ENCODE measurements at regions not wholly inside any gene's neighbourhood (a gene's known extent, or its start where the extent isn't known, plus 50 kb on each side); places are given as distances from the start of the nearest gene placed in this dataset.

- no peak for TF ChIP-seq USF2 (IDR thresholded peaks at IDR 0.05; ENCODE audit: low read depth, low read length)
- TF ChIP-seq POLR2A (IDR thresholded peaks at IDR 0.05; ENCODE audit: low read depth, low read length): no peak
- TF ChIP-seq RFX5 (IDR thresholded peaks at IDR 0.05; ENCODE audit: low read depth, low read length): no peak
- TF ChIP-seq RCOR1 (IDR thresholded peaks at IDR 0.05; ENCODE audit: insufficient replicate concordance, low read length): no peak
- TF ChIP-seq, protein P1, sequence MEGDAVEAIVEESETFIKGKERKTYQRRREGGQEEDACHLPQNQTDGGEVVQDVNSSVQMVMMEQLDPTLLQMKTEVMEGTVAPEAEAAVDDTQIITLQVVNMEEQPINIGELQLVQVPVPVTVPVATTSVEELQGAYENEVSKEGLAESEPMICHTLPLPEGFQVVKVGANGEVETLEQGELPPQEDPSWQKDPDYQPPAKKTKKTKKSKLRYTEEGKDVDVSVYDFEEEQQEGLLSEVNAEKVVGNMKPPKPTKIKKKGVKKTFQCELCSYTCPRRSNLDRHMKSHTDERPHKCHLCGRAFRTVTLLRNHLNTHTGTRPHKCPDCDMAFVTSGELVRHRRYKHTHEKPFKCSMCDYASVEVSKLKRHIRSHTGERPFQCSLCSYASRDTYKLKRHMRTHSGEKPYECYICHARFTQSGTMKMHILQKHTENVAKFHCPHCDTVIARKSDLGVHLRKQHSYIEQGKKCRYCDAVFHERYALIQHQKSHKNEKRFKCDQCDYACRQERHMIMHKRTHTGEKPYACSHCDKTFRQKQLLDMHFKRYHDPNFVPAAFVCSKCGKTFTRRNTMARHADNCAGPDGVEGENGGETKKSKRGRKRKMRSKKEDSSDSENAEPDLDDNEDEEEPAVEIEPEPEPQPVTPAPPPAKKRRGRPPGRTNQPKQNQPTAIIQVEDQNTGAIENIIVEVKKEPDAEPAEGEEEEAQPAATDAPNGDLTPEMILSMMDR (conservative IDR thresholded peaks at IDR 0.05; ENCODE audit: low read depth, low read length): no peak
- no peak for TF ChIP-seq CEBPB (IDR thresholded peaks at IDR 0.05; ENCODE audit: low read depth, low read length)
- no peak for TF ChIP-seq RAD21 (IDR thresholded peaks at IDR 0.05; ENCODE audit: low read length)
- no peak for TF ChIP-seq CHD1 (IDR thresholded peaks at IDR 0.05; ENCODE audit: low read depth, low read length)
- TF ChIP-seq MAZ (IDR thresholded peaks at IDR 0.05; ENCODE audit: borderline replicate concordance, low read depth, low read length): no peak
- TF ChIP-seq MXI1 (IDR thresholded peaks at IDR 0.05; ENCODE audit: borderline replicate concordance, low read depth, low read length): no peak
Observed at GRCh38 chr10:107548301-107548700, 383.8 kb upstream of the SORCS1 start.

All from IMR-90 (cell line).